BLaER1 (cell line): ENCODE measurements at regions not wholly inside any gene's neighbourhood (a gene's known extent, or its start where the extent isn't known, plus 50 kb on each side); places are given as distances from the start of the nearest gene placed in this dataset.

Experiments
- H3K27ac ChIP-seq: shearing (Covaris generic); formaldehyde crosslinking; 2 replicates; pipeline ENCODE4 v1.8.1; 2022
- H3K27me3 ChIP-seq: shearing (Covaris generic); formaldehyde crosslinking; 2 replicates; pipeline ENCODE4 v1.8.1; 2022
- H3K36me3 ChIP-seq: shearing (Covaris generic); formaldehyde crosslinking; 2 replicates; pipeline ENCODE4 v1.8.1; 2022
- H3K4me1 ChIP-seq: shearing (Covaris generic); formaldehyde crosslinking; 2 replicates; pipeline ENCODE4 v1.8.1; 2022
- H3K4me2 ChIP-seq: shearing (Covaris generic); formaldehyde crosslinking; 2 replicates; pipeline ENCODE4 v1.8.1; 2022
- H3K4me3 ChIP-seq: shearing (Covaris generic); formaldehyde crosslinking; 2 replicates; pipeline ENCODE4 v1.8.1; 2022
- H3K9ac ChIP-seq: shearing (Covaris generic); formaldehyde crosslinking; 2 replicates; pipeline ENCODE4 v1.8.1; 2022
- H3K9me3 ChIP-seq: shearing (Covaris generic); formaldehyde crosslinking; 2 replicates; pipeline ENCODE4 v1.8.1; 2022
- H4K20me1 ChIP-seq: shearing (Covaris generic); formaldehyde crosslinking; 2 replicates; pipeline ENCODE4 v1.8.1; 2022
- Cebpa-rat ChIP-seq: shearing (Covaris generic); IDR thresholded peaks from 2 replicates; pipeline ENCODE4 v1.8.1; 2022

DNA sequence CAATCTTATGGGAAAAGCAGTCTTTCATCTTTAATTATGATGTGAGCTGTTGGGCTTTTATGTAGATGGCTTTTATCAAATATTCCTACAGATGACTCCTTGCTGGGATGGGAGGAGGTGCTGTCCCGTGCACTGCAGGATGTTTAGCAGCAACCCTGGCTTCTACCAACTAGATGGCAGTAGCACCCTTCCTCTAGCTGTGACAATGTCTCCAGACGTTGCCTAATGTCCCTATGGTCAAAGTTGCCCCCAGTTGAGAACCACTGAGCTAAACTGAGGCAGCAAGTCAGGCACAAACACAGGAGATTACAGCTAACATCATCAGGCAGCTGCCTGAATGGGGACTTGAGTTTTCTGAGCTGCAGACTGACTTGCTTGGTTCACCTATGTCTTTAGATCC lies 401.9 kb upstream of the PDE4D start:
- H3K9me3 ChIP-seq, result no peaks in the 10 kb centered on the region
- no peak overlapping the region for H3K4me3 ChIP-seq
- H3K4me2 ChIP-seq, result no peak overlapping the region
- H3K9ac ChIP-seq, result no peak overlapping the region
- no peak overlapping the region for H3K27ac ChIP-seq
- no peaks in the 10 kb centered on the region for H3K27me3 ChIP-seq
- no peaks in the 10 kb centered on the region for H3K36me3 ChIP-seq
- no peak for TF ChIP-seq Cebpa-rat
- H4K20me1 ChIP-seq, result no peaks in the 10 kb centered on the region
- H3K4me1 ChIP-seq, result no peaks in the 10 kb centered on the region

DNA sequence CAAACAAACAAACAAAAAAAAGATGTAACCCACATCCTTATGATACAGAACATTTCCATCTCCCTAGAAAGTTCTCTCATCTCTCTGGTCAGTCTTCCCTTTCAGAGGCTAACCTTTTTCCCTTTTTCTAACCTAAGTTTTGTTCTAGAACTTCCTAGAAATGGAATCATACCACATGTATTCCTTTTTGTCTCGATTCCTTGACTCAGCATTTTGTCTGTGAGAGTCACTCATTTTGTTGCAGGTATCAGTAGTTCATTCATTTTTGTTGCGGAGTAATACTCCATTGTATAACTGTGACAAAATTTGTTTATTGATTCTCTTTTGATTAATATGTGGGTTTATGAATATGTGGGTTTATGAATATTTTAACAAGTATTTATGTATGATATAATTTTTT lies 400.0 kb upstream of the PDE4D start:
- no peaks in the 10 kb centered on the region for H3K27me3 ChIP-seq
- H3K36me3 ChIP-seq, result no peaks in the 10 kb centered on the region
- H3K9ac ChIP-seq, result no peak overlapping the region
- no peak overlapping the region for H3K27ac ChIP-seq
- TF ChIP-seq Cebpa-rat, result no peak
- H4K20me1 ChIP-seq, result no peaks in the 10 kb centered on the region
- H3K4me1 ChIP-seq, result no peaks in the 10 kb centered on the region
- no peak overlapping the region for H3K4me2 ChIP-seq
- no peaks in the 10 kb centered on the region for H3K9me3 ChIP-seq
- no peak overlapping the region for H3K4me3 ChIP-seq

DNA sequence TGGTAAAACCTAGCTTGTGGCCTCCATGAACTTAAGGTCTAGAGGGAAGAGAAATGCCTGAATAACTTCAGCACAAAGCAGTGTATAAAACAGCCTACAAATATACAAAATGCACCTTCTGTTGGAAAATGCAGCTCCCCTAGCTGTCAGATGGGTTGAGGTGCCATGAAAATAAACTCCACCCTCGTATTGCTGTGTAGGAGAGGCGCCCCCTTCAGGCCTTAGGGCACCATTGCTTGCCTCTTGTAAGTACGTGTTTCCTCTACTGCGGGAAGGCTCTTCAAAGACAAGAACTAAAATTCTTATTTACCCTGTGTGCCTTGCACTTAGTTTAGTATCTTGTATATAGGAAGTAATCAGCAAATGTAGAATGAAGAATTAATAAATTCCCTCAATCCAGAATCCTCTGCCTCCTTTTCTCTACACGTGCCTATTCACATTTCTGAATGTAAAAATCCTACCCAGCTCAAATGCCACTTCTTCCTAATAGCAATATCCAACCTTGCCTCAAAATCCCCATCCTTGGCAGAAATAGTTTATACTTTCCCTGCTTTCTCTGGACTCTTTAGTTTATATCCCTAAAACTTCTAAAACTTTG lies 393.7 kb upstream of the PDE4D start:
- H3K4me1 ChIP-seq, result peaks cover 12% of the 10 kb centered on the region
- no peak overlapping the region for H3K4me3 ChIP-seq
- peak overlapping the region; percentile 23 for H3K4me2 ChIP-seq
- no peaks in the 10 kb centered on the region for H3K27me3 ChIP-seq
- no peaks in the 10 kb centered on the region for H4K20me1 ChIP-seq
- H3K36me3 ChIP-seq, result no peaks in the 10 kb centered on the region
- H3K9ac ChIP-seq, result no peak overlapping the region
- TF ChIP-seq Cebpa-rat, result no peak
- no peak overlapping the region for H3K27ac ChIP-seq
- no peaks in the 10 kb centered on the region for H3K9me3 ChIP-seq

DNA sequence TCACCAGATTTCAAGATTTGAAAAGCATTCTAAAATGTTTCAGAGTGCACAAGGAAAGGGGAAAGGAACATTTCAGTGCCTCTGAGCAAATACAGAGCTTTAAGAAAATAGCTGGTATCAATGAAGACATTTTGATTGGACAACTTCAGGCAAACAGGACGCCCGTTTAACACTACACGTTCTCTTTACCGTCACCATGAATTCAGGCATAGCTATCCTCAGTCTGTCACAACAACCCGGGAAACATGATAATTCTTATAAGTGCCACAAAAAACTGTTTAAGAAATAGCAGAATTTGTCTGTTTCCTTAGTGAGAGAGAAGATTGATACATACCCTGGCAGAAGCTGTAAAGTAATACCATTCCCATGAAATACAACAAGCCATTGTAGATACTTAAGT lies 392.4 kb upstream of the PDE4D start:
- Histone ChIP-seq H3K4me1 (peaks cover 12% of the 10 kb centered on the region), H3K4me3 (no peak overlapping the region), H3K36me3 (no peaks in the 10 kb centered on the region), H3K4me2 (no peak overlapping the region), H3K9ac (no peak overlapping the region), H4K20me1 (no peaks in the 10 kb centered on the region), H3K27ac (no peak overlapping the region), H3K27me3 (no peaks in the 10 kb centered on the region), H3K9me3 (no peaks in the 10 kb centered on the region)
- no peak for TF ChIP-seq Cebpa-rat

DNA sequence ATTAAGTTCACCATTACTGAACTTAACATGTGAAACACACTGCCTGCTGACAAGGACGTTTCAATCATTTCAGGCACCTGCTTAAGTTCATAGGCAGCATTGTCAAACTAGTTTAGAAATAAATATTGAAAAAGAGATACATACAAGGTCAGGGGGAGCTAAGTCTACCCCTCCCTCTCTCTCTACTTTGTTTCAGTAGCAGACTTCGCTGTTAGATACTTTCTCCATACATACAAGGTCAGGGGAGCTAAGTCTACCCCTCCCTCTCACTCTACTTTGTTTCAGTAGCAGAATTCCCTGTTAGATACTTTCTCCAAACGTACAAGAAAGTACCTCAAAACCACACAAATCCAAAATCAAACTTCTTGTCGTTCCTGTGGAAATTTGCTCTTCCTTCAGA lies 387.4 kb upstream of the PDE4D start:
- Histone ChIP-seq H3K27me3 (no peaks in the 10 kb centered on the region), H3K36me3 (no peaks in the 10 kb centered on the region), H3K4me3 (no peak overlapping the region), H3K4me2 (no peak overlapping the region), H3K27ac (no peak overlapping the region), H4K20me1 (no peaks in the 10 kb centered on the region), H3K9ac (no peak overlapping the region), H3K4me1 (no peaks in the 10 kb centered on the region), H3K9me3 (no peaks in the 10 kb centered on the region)
- TF ChIP-seq Cebpa-rat, result no peak

DNA sequence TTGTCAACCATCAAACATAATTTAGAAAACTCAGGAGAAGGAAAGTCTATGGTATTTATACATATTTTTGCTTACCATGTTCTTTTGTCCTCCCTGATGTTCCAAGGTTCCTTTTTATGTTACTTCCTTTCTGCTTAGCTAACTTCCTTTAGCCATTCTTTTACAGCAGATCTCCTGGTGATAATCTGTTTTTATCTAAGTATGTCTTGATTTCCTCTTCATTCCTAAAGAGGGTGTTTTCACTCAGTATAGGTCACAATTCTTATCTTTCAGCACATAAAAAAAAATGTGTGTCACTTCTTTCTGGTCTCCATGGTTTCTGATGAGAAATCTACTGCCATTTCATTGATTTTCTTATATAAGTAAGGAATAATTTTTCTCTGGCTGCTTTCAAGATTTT lies 384.4 kb upstream of the PDE4D start:
- Histone ChIP-seq H3K4me3 (no peak overlapping the region), H3K27ac (no peak overlapping the region), H3K36me3 (no peaks in the 10 kb centered on the region), H3K4me1 (no peaks in the 10 kb centered on the region), H3K27me3 (no peaks in the 10 kb centered on the region), H3K9me3 (no peaks in the 10 kb centered on the region), H3K4me2 (no peak overlapping the region), H4K20me1 (no peaks in the 10 kb centered on the region), H3K9ac (no peak overlapping the region)
- TF ChIP-seq Cebpa-rat, result no peak

DNA sequence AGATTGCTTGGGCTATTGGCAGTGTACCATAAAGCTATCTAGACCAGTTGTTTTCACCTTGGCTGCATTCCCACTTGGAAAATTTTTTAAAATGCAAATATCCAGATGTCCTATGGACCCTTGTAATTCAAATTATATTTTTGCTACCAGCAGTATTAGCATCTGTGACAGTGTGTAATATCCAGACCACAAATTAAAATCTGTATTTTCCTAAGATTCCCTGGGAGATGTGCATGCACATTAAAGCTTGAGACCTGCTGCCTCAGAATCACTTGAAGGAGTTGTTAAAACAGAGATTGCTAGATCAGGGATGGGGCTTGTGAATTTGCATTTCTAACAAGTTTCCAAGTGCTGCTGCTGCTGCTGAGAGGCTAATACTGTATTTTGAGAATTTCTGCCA lies 381.2 kb upstream of the PDE4D start:
- Histone ChIP-seq H3K27ac (no peak overlapping the region), H3K4me3 (no peak overlapping the region), H4K20me1 (no peaks in the 10 kb centered on the region), H3K27me3 (no peaks in the 10 kb centered on the region), H3K4me1 (no peaks in the 10 kb centered on the region), H3K4me2 (no peak overlapping the region), H3K36me3 (no peaks in the 10 kb centered on the region), H3K9ac (no peak overlapping the region), H3K9me3 (no peaks in the 10 kb centered on the region)
- no peak for TF ChIP-seq Cebpa-rat

DNA sequence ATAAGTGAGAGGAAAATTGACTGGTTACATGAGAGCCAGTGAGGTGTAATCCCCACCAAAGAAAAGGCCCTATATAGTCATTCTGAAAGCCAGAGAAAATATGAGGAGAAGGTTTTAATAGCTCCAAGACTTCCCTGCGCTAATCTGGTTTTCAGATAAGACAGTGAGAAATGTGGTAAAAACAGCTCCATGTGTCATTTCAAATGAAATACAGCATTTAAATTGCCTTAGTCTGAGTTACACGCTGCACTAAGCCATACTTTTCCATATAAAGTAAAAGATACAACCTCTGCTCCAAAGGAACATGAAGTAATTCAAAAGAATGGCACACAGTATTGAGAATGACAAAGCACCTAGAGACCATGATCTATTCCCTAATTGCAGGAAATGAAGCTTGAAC lies 378.0 kb upstream of the PDE4D start:
- no peaks in the 10 kb centered on the region for H3K36me3 ChIP-seq

DNA sequence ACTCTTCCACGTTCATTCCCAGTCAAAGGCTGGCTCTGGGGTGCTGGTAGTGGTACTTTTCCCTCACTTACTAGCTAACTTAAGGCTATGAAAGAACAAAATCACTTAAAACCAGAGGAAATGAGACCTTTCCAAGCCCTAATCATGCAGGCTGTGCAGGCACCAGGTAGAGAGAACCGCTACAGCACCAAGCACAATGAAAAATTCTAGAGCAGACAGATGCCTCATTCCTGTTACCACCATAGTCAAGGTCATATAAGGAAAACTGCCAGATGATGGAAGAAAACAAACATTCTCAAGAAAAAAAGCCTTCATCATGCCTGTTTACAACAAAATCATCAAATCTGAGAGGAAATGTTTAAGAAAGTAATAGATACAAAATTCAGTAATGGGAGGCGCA lies 374.4 kb upstream of the PDE4D start:
- Histone ChIP-seq H3K4me1 (no peaks in the 10 kb centered on the region), H4K20me1 (no peaks in the 10 kb centered on the region), H3K9ac (no peak overlapping the region), H3K4me3 (no peak overlapping the region), H3K27me3 (no peaks in the 10 kb centered on the region), H3K27ac (no peak overlapping the region), H3K9me3 (no peaks in the 10 kb centered on the region), H3K4me2 (no peak overlapping the region), H3K36me3 (no peaks in the 10 kb centered on the region)
- TF ChIP-seq Cebpa-rat, result no peak

More for the DNA sequence above, 378.0 kb upstream of the PDE4D start:
- Histone ChIP-seq H3K27me3 (no peaks in the 10 kb centered on the region), H3K4me2 (no peak overlapping the region), H3K4me1 (no peaks in the 10 kb centered on the region), H3K9me3 (no peaks in the 10 kb centered on the region), H3K9ac (no peak overlapping the region), H3K4me3 (no peak overlapping the region), H3K27ac (no peak overlapping the region), H4K20me1 (no peaks in the 10 kb centered on the region)
- no peak for TF ChIP-seq Cebpa-rat

DNA sequence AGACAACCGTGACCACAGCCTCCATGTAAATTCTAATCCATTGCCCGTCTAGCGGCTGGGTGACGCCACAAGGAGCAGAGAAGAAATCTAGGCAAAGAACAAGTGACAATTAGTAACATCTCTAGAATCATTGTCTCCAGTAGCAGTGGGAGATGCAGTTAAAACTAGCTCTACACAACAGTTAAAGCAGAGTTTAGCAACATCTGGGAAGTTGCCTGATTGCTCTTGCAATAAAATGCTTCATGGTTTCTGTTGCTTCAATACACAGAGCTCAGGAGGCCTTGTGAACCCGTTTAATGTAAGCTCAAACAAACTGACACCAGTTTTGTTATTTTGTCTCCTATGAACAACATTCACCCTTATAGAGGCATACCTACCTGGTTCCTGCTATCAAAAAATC lies 369.8 kb upstream of the PDE4D start:
- Histone ChIP-seq H3K4me3 (no peak overlapping the region), H3K27me3 (no peaks in the 10 kb centered on the region), H3K27ac (no peak overlapping the region), H3K4me2 (no peak overlapping the region), H3K4me1 (peaks cover 3% of the 10 kb centered on the region; the same call in 1 of the 2 replicates), H4K20me1 (no peaks in the 10 kb centered on the region), H3K36me3 (no peaks in the 10 kb centered on the region), H3K9ac (no peak overlapping the region), H3K9me3 (no peaks in the 10 kb centered on the region)
- TF ChIP-seq Cebpa-rat, result no peak

DNA sequence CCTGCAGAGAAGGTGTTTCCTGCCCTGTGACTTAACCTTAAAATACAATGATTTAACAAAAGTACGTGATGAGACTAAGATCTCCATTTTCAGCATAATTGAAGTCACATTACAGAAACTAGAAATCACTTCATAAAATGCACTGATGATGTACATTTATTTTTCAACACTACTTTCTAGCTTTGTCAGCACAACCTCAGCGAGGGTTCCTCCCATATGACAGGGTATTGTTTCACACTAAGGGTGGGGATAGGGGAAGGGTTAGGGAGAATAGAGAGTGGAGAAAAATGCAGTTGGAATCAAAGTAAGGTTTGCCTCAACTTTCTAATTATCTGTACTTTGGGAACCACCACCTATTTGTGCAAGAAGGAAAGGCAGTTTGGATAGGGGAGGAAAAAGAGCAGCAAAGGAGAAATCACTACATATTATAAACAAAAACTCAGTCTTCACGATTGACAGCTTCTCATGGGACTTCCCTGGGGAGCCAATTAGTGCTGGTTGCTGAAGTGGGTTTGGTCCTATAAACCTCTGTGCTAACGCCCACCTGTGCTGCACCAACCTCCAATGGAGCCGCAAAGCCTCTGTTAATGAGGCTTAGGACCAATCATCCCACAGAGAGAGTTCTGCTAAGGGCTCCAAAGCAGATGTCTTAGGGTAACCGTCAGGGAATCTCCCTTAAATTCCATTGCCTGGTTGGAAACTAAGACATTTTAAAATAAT lies 369.2 kb upstream of the PDE4D start:
- no peaks in the 10 kb centered on the region for H3K9me3 ChIP-seq
- H3K36me3 ChIP-seq, result no peaks in the 10 kb centered on the region
- TF ChIP-seq Cebpa-rat, result no peak
- no peak overlapping the region for H3K4me2 ChIP-seq
- H3K4me1 ChIP-seq, result peaks cover 3% of the 10 kb centered on the region; the same call in 1 of the 2 replicates
- H3K27me3 ChIP-seq, result no peaks in the 10 kb centered on the region
- no peak overlapping the region for H3K4me3 ChIP-seq
- no peak overlapping the region for H3K9ac ChIP-seq
- no peak overlapping the region for H3K27ac ChIP-seq
- H4K20me1 ChIP-seq, result no peaks in the 10 kb centered on the region
